WTC11 (cell line): ENCODE measurements at regions not wholly inside any gene's neighbourhood (a gene's known extent, or its start where the extent isn't known, plus 50 kb on each side); places are given as distances from the start of the nearest gene placed in this dataset.

Experiments
- ATF3 ChIP-seq: sonication (generic); formaldehyde crosslinking; conservative IDR thresholded peaks from 2 replicates; pipeline ENCODE4 v1.8.1; 2022; ENCODE audit warnings: mild to moderate bottlenecking, missing genetic modification reagents
- CTCF ChIP-seq: fragments of 200-600 bp; IDR thresholded peaks from 2 replicates; pipeline ENCODE4 v1.8.0; 2022; ENCODE audit warnings: antibody characterized with exemption
- MAX ChIP-seq: sonication (generic); formaldehyde crosslinking; IDR thresholded peaks from 2 replicates; pipeline ENCODE4 v1.8.0; 2022; ENCODE audit warnings: mild to moderate bottlenecking, missing genetic modification reagents
- SP1 ChIP-seq: sonication (generic); formaldehyde crosslinking; conservative IDR thresholded peaks from 2 replicates; pipeline ENCODE4 v1.8.1; 2022; ENCODE audit warnings: missing genetic modification reagents
- TCF7 ChIP-seq: sonication (generic); formaldehyde crosslinking; IDR thresholded peaks from 2 replicates; pipeline ENCODE4 v1.8.0; 2022; ENCODE audit warnings: mild to moderate bottlenecking, low read depth, missing genetic modification reagents, moderate library complexity
- ZNF416 ChIP-seq: fragments of 250-450 bp; sonication (Bioruptor Pico); IDR thresholded peaks from 2 replicates; pipeline ENCODE4 v1.9.0; 2021; ENCODE audit warnings: mild to moderate bottlenecking, inconsistent platforms
- TF ChIP-seq, protein P1 (sequence below): sonication (generic); formaldehyde crosslinking; IDR thresholded peaks from 2 replicates; pipeline ENCODE4 v1.8.1; 2023; ENCODE audit warnings: mild to moderate bottlenecking, missing genetic modification reagents

- TF ChIP-seq, protein P1, sequence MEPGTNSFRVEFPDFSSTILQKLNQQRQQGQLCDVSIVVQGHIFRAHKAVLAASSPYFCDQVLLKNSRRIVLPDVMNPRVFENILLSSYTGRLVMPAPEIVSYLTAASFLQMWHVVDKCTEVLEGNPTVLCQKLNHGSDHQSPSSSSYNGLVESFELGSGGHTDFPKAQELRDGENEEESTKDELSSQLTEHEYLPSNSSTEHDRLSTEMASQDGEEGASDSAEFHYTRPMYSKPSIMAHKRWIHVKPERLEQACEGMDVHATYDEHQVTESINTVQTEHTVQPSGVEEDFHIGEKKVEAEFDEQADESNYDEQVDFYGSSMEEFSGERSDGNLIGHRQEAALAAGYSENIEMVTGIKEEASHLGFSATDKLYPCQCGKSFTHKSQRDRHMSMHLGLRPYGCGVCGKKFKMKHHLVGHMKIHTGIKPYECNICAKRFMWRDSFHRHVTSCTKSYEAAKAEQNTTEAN: no peak
- TF ChIP-seq ATF3 (CRISPR knock-in tag): no peak
- TF ChIP-seq CTCF: no peak
- no peak for TF ChIP-seq SP1 (CRISPR knock-in tag)
- no peak for TF ChIP-seq MAX (CRISPR knock-in tag)
- TF ChIP-seq TCF7: no peak
- TF ChIP-seq ZNF416: no peak
Measured at GRCh38 chr6:19261642-19262041, 575.5 kb upstream of the ID4 start.
